ENCODE measurements at regions not wholly inside any gene's neighbourhood (a gene's known extent, or its start where the extent isn't known, plus 50 kb on each side); places are given as distances from the start of the nearest gene placed in this dataset.

DNA sequence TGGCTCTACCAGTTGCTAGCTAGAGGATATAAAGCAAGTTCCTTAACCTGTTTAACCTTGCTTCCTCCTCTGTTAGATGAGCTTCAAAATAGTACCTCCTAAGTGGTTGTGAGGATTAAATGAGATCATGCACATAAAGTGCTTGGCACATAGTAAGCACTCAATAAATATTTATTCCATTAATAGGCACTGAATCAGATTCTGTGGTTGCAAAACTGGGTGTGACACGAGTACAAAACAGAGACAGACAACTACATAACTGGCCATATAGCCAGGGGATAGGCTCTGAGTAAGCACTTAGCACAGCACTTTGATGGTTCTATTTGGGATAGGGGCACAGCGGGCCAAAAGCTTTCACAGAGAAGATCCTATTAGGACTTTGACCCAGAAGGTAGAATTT is 150.3 kb downstream of the RELL1 start:
- Histone ChIP-seq H2BK120ac (ENCODE audit: low read depth, low read length, poor library complexity, severe bottlenecking) (no peak overlapping the region), H3K4me1 (ENCODE audit: insufficient read depth, low read length) (peaks cover under 1% of the 10 kb centered on the region; the same call in 1 of the 2 replicates), H3K9ac (ENCODE audit: extremely low read depth, insufficient read length, low read length) (no peak overlapping the region), H3K9me3 (ENCODE audit: control insufficient read depth, low read depth, low read length) (no peaks in the 10 kb centered on the region), H2AFZ (ENCODE audit: low read length) (no peak overlapping the region), H3K56ac (ENCODE audit: insufficient read length, low read depth, low read length) (no peak overlapping the region), H3K79me1 (ENCODE audit: insufficient read depth, low read depth, low read length, poor library complexity, severe bottlenecking) (no peaks in the 10 kb centered on the region), H3K79me2 (ENCODE audit: insufficient read depth, low read length) (no peaks in the 10 kb centered on the region), H3K4ac (ENCODE audit: low read depth, low read length) (no peak overlapping the region), H2AK5ac (ENCODE audit: insufficient read length, low read length) (no peak overlapping the region), H3K23me2 (ENCODE audit: insufficient read length, low read depth, low read length, poor library complexity, severe bottlenecking) (no peaks in the 10 kb centered on the region), H2BK5ac (ENCODE audit: insufficient read length, low read length) (no peak overlapping the region), H3K27me3 (ENCODE audit: insufficient read depth, low read length) (no peaks in the 10 kb centered on the region), H3K27ac (ENCODE audit: insufficient read length, low read depth, low read length) (no peak overlapping the region), H2BK12ac (ENCODE audit: insufficient read length, low read depth, low read length) (no peak overlapping the region), H3K23ac (ENCODE audit: insufficient read length, low read depth, low read length) (no peak overlapping the region), H4K20me1 (ENCODE audit: control insufficient read depth, insufficient read depth, insufficient read length) (no peaks in the 10 kb centered on the region), H3T11ph (ENCODE audit: low read length) (no peak overlapping the region), H3K14ac (ENCODE audit: insufficient read depth, low read length) (no peak overlapping the region), H4K8ac (replicated peaks; ENCODE audit: insufficient read length, low read depth, low read length) (no peak overlapping the region), H2BK15ac (ENCODE audit: low read depth, low read length) (no peak overlapping the region), H2BK20ac (ENCODE audit: low read depth, low read length, poor library complexity, severe bottlenecking) (no peak overlapping the region), H3K4me2 (ENCODE audit: insufficient read depth, insufficient read length, low read length) (no peak overlapping the region), H4K91ac (ENCODE audit: insufficient read length, low read depth, low read length) (no peak overlapping the region), H4K5ac (ENCODE audit: insufficient read length, low read depth, low read length) (no peak overlapping the region), H3K18ac (ENCODE audit: insufficient read length, low read depth, low read length) (no peak overlapping the region)
- WGBS (ENCODE audit: extremely low coverage, insufficient read length, low lambda C conversion rate): no CpG with 5 or more reads among the region's 2 CpGs
- peaks cover 0 to under 1% of the 10 kb centered on the region in 2 experiments; a peak in 1 of 5 replicates for H3K9me3 Mint-ChIP-seq
- H3K27ac Mint-ChIP-seq: no peak overlapping the region
- H3K36me3 Mint-ChIP-seq (ENCODE audit: insufficient read depth in 1 of 3, low read depth in 3 of 3): no peaks in the 10 kb centered on the region
- no peaks in the 10 kb centered on the region for H3K27me3 Mint-ChIP-seq (ENCODE audit: low read depth)
- no peak overlapping the region for H3K4me3 Mint-ChIP-seq
- peaks cover 16 to 24% of the 10 kb centered on the region in 2 experiments for H3K4me1 Mint-ChIP-seq
- no peak for TF ChIP-seq CTCF (conservative IDR thresholded peaks at IDR 0.05)
- DNase-seq: no peak

Measured in H9 (cell line).